HL-60/S4 (cell line): ENCODE measurements at regions not wholly inside any gene's neighbourhood (a gene's known extent, or its start where the extent isn't known, plus 50 kb on each side); places are given as distances from the start of the nearest gene placed in this dataset.
"Not testable (repeated sequence)": the region's sequence is repeated elsewhere in the genome, so short reads cannot be mapped to it uniquely, and the experiment has no call there.

Experiments used
- in situ Hi-C: fragments of 300-500 bp; cut with MboI; formaldehyde crosslinking; loops from 2 replicates; pipeline ENCODE4 v1.14.3; 2022; ENCODE audit warnings: low sequenced_read_pairs

DNA sequence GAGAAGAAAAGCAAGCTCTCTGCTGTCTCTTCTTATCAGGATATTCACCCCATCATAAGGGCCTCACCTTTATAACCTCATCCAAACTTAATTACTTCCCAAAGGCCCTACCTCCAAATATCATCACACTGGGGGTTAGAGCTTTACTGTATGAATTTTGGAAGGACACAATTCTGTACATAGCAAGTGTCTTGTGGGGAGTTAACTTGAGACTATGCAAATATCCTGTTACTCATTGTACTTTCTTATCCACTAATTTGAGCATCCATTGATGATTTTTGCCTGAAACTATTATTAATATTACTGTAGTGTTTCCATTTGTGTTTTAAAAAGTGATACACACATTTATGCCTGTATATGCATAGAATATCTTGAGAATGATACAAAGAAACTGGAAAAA, 129.1 kb upstream of the IVNS1ABP start:
- in situ Hi-C loops = no loop called here

DNA sequence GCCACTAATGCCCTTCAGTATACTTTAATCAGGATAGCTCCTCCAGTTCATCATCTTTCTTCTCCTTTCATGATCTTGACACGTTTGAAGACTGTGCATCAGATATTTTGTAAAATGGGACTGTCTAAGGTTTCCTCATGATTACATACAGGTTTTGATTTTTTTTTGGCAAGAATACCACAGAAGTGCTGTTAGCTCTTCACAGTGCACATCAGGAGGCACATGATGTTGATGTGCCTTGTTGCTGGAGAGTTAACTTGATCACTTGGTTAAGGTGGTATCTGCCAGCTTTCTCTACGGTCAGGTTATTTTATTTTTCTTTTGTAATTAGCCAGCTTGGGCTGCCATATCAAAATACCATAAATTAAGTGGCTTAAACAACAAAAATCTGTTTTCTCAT, 128.6 kb upstream of the IVNS1ABP start:
- in situ Hi-C loops = no loop called here

DNA sequence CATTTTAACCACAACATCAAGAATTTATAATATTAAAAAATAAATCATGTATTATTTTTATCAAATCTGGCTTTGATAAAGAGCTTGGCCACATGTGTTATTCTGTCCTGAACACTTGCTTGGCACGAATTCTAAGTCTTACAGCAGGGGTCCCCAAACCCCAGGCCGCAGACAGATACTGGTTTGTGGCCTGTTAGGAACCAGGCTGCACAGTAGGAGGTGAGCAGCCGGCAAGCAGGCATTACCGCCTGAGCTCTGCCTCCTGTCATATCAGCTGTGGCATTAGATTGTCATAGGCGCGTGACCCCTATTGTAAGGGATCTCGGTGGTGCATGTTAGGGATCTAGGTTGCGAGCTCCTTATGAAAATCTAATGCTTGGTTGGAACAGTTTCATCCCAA, 127.6 kb upstream of the IVNS1ABP start:
- in situ Hi-C loops = no loop called here

DNA sequence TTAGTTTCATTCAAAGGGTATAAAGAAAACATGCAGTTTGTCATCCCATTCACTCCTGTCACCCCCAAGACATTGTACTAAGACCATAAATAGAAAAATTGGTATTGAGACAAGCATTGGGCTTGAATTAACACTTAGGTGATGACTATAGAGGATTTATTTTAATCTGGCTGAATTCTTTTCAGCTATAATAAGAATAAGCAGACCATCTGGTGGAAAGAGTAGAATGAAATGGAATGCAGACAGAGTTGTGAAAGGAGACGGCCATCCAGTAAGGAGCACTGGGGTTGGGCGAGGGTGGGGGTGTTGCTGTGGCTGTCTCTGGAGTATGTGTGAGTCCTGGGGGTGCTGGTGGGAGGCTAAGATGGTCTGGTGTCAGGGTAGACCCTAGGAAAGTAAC, 125.0 kb upstream of the IVNS1ABP start:
- in situ Hi-C loops = no loop called here

DNA sequence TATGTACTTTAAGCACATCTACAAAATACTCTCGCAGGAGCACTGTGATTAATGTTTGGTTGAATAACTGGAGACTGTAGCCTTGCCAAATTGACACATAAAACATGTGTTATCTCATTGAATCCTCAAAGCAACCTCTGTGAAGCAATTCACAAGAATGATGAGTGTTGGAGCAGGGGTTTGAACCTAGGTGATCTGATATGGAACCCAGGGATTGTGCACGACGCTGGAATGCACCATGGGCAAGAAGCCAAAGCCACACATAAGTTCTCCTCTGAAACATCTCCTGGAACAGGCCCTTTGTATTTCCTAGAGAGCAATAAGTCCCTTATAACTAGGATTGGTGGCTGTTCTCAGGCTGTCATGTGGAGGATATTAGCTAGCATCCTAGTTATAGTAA, 124.6 kb upstream of the IVNS1ABP start:
- in situ Hi-C loops = no loop called here

DNA sequence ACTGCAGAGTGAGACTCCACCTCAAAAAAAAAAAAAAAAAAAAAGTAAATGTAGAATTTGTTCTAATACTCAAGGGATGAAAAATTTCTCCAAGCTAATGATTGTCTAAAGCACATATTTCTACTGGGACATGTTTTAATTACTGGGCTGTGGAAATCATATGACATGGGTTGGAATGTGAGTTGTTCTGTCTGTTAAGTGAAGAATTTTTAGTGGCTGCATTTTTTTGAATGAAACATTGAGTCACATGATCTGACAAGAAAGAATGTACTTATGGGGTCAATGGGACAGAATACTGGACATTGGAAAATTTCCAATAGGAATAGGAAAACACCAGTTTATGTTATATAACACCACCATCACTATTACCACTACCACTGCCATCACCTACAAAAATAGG, 123.8 kb upstream of the IVNS1ABP start:
- in situ Hi-C loops = no loop called here

DNA sequence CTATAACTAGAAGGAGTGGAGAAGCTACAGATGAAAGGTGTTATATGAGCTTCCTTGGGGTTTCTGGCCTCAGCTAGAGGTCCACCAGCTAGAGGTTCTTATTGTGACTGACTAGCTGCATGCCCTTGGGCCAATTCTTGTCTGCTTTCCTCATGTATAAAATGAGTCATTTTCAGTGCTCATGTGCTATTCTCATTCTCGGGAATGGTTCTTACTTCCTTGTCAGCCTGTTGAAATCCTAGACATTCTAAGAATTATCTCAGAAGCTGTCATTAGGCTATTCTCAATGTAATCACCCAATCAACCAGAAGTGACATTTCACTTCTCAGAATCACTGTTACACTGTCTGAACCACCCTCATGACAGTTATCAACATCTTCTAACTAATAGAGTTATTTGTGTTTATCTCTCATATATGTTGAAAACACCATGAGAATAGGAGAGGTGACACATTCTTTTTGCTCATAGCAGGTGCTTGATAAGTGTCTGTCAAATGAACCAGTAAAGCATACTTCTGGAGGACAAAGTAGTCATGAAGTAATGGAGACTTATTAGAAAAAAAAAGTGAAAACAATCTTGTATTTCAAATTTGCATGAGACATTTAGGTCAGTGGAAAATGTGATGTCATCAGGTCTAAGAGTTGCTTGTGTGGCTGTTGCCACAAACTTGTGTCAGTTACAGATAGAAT, 122.8 kb upstream of the IVNS1ABP start:
- in situ Hi-C loops = no loop called here

DNA sequence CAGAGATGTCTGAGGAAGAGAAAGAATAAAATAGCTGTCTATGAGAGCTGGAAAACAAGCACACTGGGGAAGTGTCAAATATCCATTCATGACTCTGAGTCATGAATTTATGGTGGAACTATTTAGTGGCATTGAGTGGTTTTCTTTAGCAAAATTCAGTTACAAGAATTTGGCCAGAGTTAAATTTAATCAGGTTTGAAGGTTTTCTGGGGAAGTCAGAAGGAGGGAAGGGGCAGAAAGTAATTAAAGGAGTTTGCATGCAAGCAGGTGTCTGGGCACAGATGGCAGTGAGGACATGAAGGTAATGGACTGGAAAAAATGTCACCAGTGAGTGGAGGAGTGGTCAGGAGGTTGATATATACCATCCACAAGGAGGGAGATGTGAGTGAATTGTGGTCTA, 121.9 kb upstream of the IVNS1ABP start:
- in situ Hi-C loops = no loop called here

DNA sequence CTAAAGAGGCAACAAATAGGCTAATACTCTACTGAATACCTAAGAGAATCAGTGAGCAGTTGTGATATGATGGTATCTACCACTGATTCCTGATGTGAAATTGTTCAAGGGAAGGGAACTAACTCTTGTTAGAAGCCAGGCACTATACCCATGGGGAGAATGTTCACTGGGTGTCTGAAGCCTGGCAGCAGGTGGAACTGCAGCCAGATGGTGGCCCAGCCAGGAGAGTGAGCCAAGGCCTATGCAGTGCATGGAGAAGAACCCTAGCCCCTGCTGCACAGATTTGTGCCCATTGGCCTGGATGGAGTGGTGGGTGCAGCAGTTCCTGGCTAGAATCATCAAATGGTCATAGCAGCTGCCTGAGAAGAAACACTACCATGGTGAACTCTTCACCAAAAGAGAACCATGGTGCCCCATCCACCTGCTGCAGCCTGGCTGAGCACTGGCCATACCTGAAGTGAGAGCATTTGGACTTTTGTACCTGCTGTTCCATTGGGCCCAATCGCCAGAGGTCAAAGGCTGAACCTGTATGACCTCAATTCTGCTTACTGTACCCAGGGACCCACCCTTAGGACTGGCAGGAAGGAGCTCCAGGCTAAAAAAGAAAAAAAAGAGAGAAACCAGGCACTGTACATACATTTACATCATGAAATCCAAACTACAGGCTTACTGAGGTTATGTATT, 118.8 kb upstream of the IVNS1ABP start:
- in situ Hi-C loops = no loop called here

DNA sequence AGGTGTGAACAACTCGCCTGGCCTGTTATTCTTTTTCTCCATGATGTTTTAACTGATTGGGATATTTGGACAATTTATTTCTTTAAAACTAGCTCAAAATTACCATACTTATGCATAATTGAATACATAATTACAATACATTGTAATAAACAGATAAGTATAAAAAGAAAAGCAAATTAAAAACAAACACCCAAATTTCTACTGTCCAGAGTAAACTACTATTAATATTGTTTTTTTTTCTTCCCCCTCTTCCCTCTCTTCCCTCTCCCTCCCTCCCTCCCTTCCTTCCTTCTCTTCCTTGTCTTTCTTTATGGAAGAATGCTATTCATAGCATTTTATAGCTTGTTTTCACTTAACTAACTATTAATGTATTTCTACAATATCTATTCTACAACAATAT, 117.7 kb upstream of the IVNS1ABP start:
- in situ Hi-C loops = no loop called here

DNA sequence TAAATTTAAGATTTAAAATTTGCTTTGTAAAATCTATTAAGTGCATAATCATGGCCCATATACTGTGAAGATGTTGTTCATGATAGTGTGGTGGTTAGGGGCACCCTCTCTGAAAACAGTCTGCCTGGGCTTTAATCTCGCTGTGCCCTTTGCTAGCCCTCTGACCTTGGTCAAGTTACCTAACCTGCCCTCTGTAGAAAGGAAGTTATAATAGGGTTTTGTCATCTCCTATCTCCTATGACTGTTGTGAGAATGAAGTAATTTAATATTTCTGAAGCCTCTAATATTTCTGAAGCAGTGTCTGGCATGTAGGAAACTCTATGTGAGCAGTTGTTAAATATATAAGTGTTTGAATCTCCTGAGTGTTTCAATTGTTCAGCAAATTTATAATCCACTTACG, 116.6 kb upstream of the IVNS1ABP start:
- in situ Hi-C loops = no loop called here

DNA sequence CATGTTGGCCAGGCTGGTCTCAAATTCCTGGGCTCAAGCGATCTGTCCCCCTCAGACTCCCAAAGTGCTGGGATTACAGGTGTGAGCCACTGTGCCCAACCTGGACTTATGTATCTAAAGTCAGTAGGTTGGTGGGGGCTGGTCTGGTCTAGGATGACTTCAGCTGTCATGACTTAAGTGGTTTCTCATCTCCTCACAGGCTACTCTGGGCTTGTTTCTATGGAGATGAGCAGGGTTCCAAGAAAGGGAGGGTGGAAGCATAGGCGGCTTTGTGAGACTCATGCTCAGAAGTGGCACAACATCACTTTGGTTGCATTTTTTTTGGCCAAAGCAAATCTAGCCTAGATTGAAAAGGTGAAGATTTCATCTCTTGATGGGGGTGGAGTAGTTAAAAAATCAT, 115.9 kb upstream of the IVNS1ABP start:
- in situ Hi-C loops = no loop called here

DNA sequence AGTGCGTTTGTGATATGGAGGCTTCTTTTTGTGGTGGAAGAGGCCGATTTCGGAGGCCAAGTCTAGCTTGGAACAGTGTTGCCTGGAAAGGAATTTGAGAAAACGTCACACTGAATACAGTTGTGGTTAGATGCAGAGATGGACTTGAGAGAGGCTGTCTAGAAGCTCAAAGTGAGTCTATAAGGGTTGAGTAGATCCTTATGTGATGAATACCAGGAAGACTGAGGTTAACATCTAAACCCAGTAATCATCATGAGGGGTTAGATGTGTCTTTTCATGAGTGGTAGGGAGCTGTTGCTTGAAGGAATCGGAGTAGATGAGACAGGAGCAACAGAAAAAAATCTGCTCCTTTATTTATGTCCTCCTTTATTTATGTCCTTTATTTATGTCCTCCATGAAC, 114.6 kb upstream of the IVNS1ABP start:
- in situ Hi-C loops = no loop called here

DNA sequence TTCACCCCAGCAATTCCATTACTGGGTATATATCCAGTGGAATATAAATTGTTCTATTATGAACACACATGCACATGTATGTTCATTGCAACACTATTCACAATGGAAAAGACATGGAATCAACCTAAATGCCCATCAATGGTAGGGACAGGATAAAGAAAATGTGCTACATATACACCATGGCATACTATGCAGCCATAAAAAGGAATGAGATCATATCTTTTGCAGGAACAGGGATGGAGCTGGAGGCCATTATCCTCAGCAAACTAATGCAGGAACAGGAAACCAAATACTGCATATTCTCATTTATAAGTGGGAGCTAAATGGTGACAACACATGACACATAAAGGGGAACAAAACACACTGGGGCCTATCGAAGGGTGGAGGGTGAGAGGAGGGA, 112.6 kb upstream of the IVNS1ABP start:
- in situ Hi-C loops = not testable (repeated sequence)

DNA sequence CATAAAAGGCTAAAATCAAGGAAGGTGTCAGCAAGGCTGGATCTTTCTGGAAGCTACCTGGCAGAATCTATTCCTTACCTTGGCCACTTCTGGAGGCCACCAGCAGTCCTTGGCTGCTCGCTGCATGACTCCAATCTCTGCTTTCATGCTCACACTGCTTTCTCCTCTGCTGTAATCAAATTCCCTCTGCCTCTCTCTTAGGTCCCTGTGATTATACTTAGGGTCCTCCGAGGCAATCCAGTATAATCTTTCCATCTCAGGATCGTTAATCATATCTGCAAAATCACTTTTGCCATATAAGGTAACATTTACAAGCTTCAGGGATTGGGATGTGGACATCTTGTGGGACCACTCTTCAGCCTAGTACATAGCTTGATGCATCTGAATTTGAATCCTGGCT, 110.7 kb upstream of the IVNS1ABP start:
- in situ Hi-C loops = no loop called here

DNA sequence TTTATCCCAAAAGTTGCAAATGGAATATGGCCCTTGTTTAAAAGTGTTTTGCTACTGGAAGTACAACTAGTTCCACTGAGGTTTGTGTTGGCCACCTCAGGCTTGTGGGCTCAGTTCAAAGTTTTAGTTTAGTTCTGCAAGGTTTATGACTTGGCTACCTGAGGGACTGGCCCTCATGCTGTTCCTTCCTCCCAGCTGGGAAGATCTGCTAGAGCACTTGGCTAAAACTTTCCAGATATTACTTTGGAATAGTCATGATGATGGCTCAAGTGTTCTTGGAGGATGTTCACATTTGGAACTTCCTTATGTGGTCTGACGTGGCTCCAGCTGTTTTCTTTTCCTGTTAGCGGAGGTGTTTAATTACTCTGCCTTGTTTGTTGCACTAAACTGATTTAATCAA, 110.2 kb upstream of the IVNS1ABP start:
- in situ Hi-C loops = no loop called here

DNA sequence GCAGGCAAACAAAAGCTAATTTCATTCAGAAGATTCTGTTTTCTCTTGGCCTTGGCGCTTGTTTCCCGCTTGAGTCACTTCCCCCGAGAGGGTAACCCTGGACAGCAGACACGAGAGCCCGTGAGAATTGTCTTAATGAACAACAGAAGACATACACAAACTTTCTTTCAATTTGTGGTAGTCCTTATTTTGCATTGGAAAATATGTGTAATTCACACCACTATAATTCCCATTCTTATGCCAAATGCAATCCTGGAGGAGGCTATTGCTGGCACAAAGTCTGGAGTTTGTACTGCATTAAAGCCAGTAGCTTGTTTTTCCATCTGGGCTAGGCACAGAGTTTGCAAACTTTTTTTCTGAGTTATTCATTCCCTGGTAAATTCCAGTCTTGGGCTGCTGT, 109.8 kb upstream of the IVNS1ABP start:
- in situ Hi-C loops = no loop called here

DNA sequence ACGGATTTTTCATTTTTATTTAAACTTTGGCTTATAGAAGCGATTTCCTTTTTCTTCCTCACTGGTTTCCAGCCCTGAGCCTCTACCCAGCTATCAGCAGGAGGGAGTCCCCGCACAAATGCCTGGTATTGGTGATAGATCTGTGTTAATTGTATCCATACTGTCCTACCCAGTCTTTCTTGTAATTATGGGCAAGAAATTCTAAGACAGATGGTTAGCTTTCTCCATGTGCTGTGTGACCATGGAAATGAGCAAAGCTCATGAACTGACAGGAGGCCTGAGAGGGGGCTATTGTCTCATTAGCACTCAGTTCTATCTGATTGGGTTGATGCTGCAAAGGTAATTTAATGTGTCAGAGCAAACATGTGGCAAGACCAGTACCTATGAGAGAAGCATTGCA, 108.1 kb upstream of the IVNS1ABP start:
- in situ Hi-C loops = no loop called here

DNA sequence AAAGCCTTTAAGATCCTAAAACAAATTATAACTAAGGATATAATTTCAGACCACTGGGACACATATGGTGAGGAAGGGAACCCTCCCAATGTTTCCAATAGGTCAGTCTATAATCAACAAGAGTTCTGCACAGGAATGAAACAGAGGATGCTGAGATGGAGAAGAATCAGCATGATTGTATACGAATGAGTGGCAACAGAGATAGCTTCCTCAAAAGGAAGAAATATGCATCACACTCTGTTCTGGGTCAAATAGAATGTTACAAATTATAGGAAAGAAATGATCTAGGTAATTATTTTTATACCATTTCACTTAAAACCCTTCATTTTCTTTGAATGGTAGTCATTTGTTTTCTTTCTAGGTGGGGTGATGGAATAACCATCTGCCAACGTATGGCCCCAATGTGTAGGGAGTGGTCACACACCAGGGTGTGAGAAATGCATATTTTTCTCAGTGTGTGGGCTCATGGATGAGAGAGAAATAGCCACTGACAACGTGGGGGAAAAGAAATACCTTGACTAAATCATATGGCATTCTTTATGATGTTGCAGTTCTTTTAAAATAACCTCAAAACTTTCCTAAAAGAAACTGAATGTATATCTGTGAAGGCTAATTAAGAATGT, 104.6 kb upstream of the IVNS1ABP start:
- in situ Hi-C loops = no loop called here

DNA sequence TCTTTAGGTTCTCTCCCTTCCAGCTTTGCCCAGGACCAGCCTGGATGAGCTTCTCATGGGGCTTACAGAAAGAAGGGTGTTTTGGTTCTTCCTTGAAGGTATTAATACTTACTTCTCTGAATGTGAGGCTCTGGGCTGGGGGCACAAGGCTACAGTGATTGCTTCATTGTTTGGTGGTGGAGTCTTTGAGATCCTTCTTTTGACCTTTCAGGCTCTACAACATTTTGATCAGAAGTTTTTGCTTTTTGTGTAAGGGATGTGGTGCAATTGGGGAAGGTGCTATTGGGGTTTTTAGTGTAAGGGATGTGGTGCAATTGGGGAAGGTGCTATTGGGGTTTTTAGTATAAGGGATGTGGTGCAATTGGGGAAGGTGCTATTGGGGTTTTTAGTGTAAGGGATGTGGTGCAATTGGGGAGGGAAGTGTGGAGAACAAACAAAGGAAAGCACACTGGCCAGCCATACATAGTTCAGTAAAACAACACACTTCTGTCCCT, 103.6 kb upstream of the IVNS1ABP start:
- in situ Hi-C loops = no loop called here

DNA sequence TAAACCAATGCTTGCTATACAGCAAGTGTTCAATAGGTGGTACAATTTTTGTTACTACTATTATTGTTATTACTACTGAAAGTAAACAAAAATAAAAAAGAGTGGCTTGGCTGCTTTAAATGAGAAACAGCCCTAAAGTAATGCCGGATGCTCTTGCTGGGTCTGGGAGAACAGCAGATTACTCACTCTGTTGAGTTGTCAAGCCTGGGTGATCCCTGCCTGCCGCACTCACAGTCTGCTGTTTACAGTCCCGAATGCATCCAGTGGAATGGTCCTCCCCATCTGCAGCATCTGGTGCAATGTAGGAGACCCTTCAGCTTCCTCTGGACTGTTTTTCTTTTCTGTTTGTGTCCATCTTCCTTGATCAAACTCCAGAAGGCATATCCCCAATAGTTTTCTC, 102.7 kb upstream of the IVNS1ABP start:
- in situ Hi-C loops = no loop called here

DNA sequence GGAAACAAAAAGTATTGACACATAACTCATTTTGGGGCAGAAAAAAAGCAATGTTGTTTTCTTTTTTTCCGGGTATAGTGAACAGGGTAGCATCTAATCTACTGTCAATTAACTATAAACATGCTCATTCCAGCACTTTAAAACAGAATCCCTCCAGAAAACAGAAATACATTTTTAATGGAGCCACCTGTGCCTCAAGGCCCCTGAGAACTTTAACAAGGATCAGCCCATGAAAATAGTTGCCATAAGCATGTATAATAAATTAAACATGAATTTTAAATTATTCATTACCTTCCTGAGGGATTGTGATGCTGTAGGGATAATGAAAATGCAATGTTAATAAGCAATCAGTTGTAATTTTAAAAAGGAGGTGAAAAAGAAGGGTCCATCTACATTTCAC, 101.4 kb upstream of the IVNS1ABP start:
- in situ Hi-C loops = no loop called here
